ENCODE measurements at regions not wholly inside any gene's neighbourhood (a gene's known extent, or its start where the extent isn't known, plus 50 kb on each side); places are given as distances from the start of the nearest gene placed in this dataset.

DNA sequence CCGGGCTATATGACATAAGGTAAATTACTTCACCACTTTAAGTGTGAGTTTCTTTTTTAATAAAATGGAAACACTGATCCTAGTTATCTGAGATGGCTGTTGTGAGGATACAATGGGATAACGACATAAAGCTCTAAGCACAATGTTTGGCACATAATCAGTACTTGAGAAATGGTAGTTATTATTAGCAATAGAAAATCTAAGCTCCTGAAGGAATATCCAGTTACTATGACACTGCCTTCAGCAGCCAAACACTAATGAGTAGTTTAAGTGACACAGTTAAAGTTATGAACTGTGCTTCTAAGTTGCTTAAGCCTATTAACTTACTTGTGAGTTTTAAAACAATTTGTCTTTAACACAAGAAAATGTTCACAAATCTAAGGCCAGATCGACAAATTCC, 96.8 kb downstream of the ELAPOR2 start:
- no peak overlapping the region for H3K27ac Mint-ChIP-seq
- Histone ChIP-seq H3K9ac (no peak overlapping the region), H3K4me1 (peaks cover 48% of the 10 kb centered on the region), H3K4me2 (no peak overlapping the region), H3K4me3 (no peak overlapping the region), H4K20me1 (ENCODE audit: low read depth) (peaks cover 56% of the 10 kb centered on the region), H3K36me3 (peaks cover 11% of the 10 kb centered on the region), H3K79me2 (ENCODE audit: low read depth) (peaks cover 100% of the 10 kb centered on the region), H3K27me3 (no peaks in the 10 kb centered on the region), H3F3A (ENCODE audit: low read depth) (peaks cover 24% of the 10 kb centered on the region), H3K27ac (no peak overlapping the region), H3K9me3 (ENCODE audit: low read depth) (no peaks in the 10 kb centered on the region), H2AFZ (replicated peaks) (no peak overlapping the region)
- peaks cover 14% of the 10 kb centered on the region for H3K9me3 Mint-ChIP-seq
- DNase-seq (ENCODE audit: low spot score), result no peak
- peaks cover 19% of the 10 kb centered on the region for H3K36me3 Mint-ChIP-seq
- H3K4me1 Mint-ChIP-seq, result peaks cover 24% of the 10 kb centered on the region
- H3K4me3 Mint-ChIP-seq, result no peak overlapping the region
- TF ChIP-seq EZH2phosphoT487 (IDR thresholded peaks at IDR 0.05) (no peak), EZH2 (IDR thresholded peaks at IDR 0.05) (no peak)
- TF ChIP-seq, protein P1, sequence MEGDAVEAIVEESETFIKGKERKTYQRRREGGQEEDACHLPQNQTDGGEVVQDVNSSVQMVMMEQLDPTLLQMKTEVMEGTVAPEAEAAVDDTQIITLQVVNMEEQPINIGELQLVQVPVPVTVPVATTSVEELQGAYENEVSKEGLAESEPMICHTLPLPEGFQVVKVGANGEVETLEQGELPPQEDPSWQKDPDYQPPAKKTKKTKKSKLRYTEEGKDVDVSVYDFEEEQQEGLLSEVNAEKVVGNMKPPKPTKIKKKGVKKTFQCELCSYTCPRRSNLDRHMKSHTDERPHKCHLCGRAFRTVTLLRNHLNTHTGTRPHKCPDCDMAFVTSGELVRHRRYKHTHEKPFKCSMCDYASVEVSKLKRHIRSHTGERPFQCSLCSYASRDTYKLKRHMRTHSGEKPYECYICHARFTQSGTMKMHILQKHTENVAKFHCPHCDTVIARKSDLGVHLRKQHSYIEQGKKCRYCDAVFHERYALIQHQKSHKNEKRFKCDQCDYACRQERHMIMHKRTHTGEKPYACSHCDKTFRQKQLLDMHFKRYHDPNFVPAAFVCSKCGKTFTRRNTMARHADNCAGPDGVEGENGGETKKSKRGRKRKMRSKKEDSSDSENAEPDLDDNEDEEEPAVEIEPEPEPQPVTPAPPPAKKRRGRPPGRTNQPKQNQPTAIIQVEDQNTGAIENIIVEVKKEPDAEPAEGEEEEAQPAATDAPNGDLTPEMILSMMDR (IDR thresholded peaks at IDR 0.05), result no peak
- H3K27me3 Mint-ChIP-seq (ENCODE audit: insufficient read depth, low read depth), result no peaks in the 10 kb centered on the region

DNA sequence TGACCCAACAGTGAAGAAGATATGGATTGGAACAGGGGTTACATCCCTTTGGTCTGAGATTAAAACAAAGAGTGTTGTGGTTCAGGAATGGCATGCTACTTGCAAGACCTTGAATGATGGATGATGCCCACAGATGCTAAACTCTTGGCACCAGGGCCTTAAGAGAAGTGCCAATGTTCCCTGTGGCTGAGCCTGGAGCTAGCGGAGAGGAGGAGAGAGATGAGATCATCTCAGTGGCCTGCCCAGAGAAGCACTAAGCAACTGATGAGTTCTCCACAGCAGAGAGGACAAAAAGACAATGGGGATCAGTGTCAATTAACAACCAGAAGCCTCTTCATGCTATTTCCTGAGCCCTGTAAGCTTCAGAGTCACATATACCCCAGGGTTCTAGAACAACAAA, 97.8 kb downstream of the ELAPOR2 start:
- no peak overlapping the region for H3K27ac ChIP-seq
- peaks cover 56% of the 10 kb centered on the region for H4K20me1 ChIP-seq (ENCODE audit: low read depth)
- no peak overlapping the region for H2AFZ ChIP-seq (replicated peaks)
- H3K9me3 ChIP-seq (ENCODE audit: low read depth), result no peaks in the 10 kb centered on the region
- Mint-ChIP-seq H3K27me3 (ENCODE audit: insufficient read depth, low read depth) (no peaks in the 10 kb centered on the region), H3K36me3 (peaks cover 19% of the 10 kb centered on the region), H3K4me3 (no peak overlapping the region), H3K27ac (peak overlapping the region; percentile 32), H3K9me3 (peaks cover 14% of the 10 kb centered on the region), H3K4me1 (peaks cover 28% of the 10 kb centered on the region)
- peaks cover 11% of the 10 kb centered on the region for H3K36me3 ChIP-seq
- DNase-seq (ENCODE audit: low spot score), result no peak
- no peak for TF ChIP-seq EZH2phosphoT487 (IDR thresholded peaks at IDR 0.05)
- TF ChIP-seq EZH2 (IDR thresholded peaks at IDR 0.05), result no peak
- TF ChIP-seq, protein P1 (IDR thresholded peaks at IDR 0.05), result no peak
- H3K9ac ChIP-seq, result no peak overlapping the region
- peaks cover 100% of the 10 kb centered on the region for H3K79me2 ChIP-seq (ENCODE audit: low read depth)
- no peaks in the 10 kb centered on the region for H3K27me3 ChIP-seq
- peaks cover 39% of the 10 kb centered on the region for H3K4me1 ChIP-seq
- H3K4me3 ChIP-seq, result no peak overlapping the region
- H3F3A ChIP-seq (ENCODE audit: low read depth), result peaks cover 24% of the 10 kb centered on the region
- no peak overlapping the region for H3K4me2 ChIP-seq

DNA sequence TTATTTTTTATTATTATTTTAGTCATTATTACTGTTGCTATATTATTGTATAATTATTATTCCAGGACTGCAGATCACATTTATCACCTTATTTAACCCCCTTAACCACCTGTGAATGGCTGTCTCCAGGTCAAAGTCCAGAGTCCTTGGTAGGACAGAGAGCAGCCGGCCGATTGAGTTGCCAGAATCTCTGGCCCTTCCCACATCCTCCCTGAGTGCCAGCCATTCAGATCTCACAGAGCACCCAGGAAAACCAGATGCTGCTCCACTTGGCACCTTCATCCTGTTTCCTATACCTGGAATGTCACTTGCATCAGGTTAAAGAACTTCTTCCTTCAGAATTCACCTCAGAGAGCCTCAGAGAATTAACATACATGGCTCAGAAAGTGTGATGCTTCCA, 101.1 kb downstream of the ELAPOR2 start:
- no peak overlapping the region for H3K4me2 ChIP-seq
- H3K4me1 ChIP-seq, result peaks cover 11% of the 10 kb centered on the region
- H4K20me1 ChIP-seq (ENCODE audit: low read depth), result peaks cover 55% of the 10 kb centered on the region
- H3F3A ChIP-seq (ENCODE audit: low read depth), result peaks cover 14% of the 10 kb centered on the region
- H3K9me3 ChIP-seq (ENCODE audit: low read depth), result no peaks in the 10 kb centered on the region
- no peak overlapping the region for H3K4me3 Mint-ChIP-seq
- H3K36me3 Mint-ChIP-seq, result peaks cover 19% of the 10 kb centered on the region
- no peak overlapping the region for H2AFZ ChIP-seq (replicated peaks)
- peaks cover 11% of the 10 kb centered on the region for H3K36me3 ChIP-seq
- peaks cover 14% of the 10 kb centered on the region for H3K4me1 Mint-ChIP-seq
- no peaks in the 10 kb centered on the region for H3K27me3 Mint-ChIP-seq (ENCODE audit: insufficient read depth, low read depth)
- no peak overlapping the region for H3K27ac Mint-ChIP-seq
- no peak for TF ChIP-seq EZH2 (IDR thresholded peaks at IDR 0.05)
- TF ChIP-seq EZH2phosphoT487 (IDR thresholded peaks at IDR 0.05), result no peak
- TF ChIP-seq, protein P1 (IDR thresholded peaks at IDR 0.05), result no peak
- peaks cover 100% of the 10 kb centered on the region for H3K79me2 ChIP-seq (ENCODE audit: low read depth)
- DNase-seq (ENCODE audit: low spot score), result no peak
- no peak overlapping the region for H3K27ac ChIP-seq
- H3K27me3 ChIP-seq, result no peaks in the 10 kb centered on the region
- no peak overlapping the region for H3K4me3 ChIP-seq
- no peak overlapping the region for H3K9ac ChIP-seq
- H3K9me3 Mint-ChIP-seq, result peaks cover 14% of the 10 kb centered on the region
